HUES48 (cell line): ENCODE measurements at regions not wholly inside any gene's neighbourhood (a gene's known extent, or its start where the extent isn't known, plus 50 kb on each side); places are given as distances from the start of the nearest gene placed in this dataset.

Experiments used
- H3K27ac ChIP-seq: one replicate; pipeline ENCODE4 v1.7.0; 2013; ENCODE audit warnings: low read depth, low read length, inconsistent platforms
- H3K27me3 ChIP-seq: 2 replicates; pipeline ENCODE4 v1.6.1; 2013; ENCODE audit warnings: mild to moderate bottlenecking, low read length; ENCODE audit not compliant: control insufficient read depth, insufficient read depth
- H3K36me3 ChIP-seq: 2 replicates; pipeline ENCODE4 v1.6.1; 2013; ENCODE audit warnings: low read length; ENCODE audit not compliant: control insufficient read depth, insufficient read depth
- H3K4me1 ChIP-seq: 2 replicates; pipeline ENCODE4 v1.6.1; 2013; ENCODE audit warnings: mild to moderate bottlenecking, low read length; ENCODE audit not compliant: control insufficient read depth, insufficient read depth
- H3K4me3 ChIP-seq: 2 replicates; pipeline ENCODE4 v1.5.1; 2013; ENCODE audit warnings: mild to moderate bottlenecking, low read depth, low read length
- H3K9ac ChIP-seq: 2 replicates; pipeline ENCODE4 v1.6.1; 2013; ENCODE audit warnings: mild to moderate bottlenecking, low read depth, low read length, moderate library complexity
- H3K9me3 ChIP-seq: 2 replicates; pipeline ENCODE4 v1.6.1; 2013; ENCODE audit warnings: low read length; ENCODE audit not compliant: control insufficient read depth, insufficient read depth

- Histone ChIP-seq H3K27ac (no peak overlapping the region), H3K4me3 (no peak overlapping the region), H3K9ac (no peak overlapping the region), H3K36me3 (no peaks in the 10 kb centered on the region), H3K27me3 (no peaks in the 10 kb centered on the region), H3K9me3 (no peaks in the 10 kb centered on the region), H3K4me1 (no peaks in the 10 kb centered on the region)
These were observed 102.0 kb upstream of the LEF1 start for GRCh38 chr4:108270466-108271450.

- Histone ChIP-seq H3K36me3 (no peaks in the 10 kb centered on the region), H3K9ac (no peak overlapping the region), H3K4me1 (no peaks in the 10 kb centered on the region), H3K27me3 (no peaks in the 10 kb centered on the region), H3K4me3 (no peak overlapping the region), H3K9me3 (no peaks in the 10 kb centered on the region), H3K27ac (no peak overlapping the region)
These were observed 96.0 kb upstream of the LEF1 start for GRCh38 chr4:108264693-108265092.

- H3K4me3 ChIP-seq = no peak overlapping the region
- H3K4me1 ChIP-seq = no peaks in the 10 kb centered on the region
- no peaks in the 10 kb centered on the region for H3K9me3 ChIP-seq
- no peak overlapping the region for H3K27ac ChIP-seq
- no peak overlapping the region for H3K9ac ChIP-seq
- H3K27me3 ChIP-seq = no peaks in the 10 kb centered on the region
- H3K36me3 ChIP-seq = no peaks in the 10 kb centered on the region
These were observed 94.3 kb upstream of the LEF1 start for GRCh38 chr4:108263057-108263456.

- no peak overlapping the region for H3K4me3 ChIP-seq
- no peaks in the 10 kb centered on the region for H3K4me1 ChIP-seq
- H3K27ac ChIP-seq = no peak overlapping the region
- no peaks in the 10 kb centered on the region for H3K9me3 ChIP-seq
- no peaks in the 10 kb centered on the region for H3K27me3 ChIP-seq
- H3K36me3 ChIP-seq = no peaks in the 10 kb centered on the region
- H3K9ac ChIP-seq = no peak overlapping the region
These were observed 92.3 kb upstream of the LEF1 start for GRCh38 chr4:108261026-108261425.

GRCh38 chr4:108256538-108256937, 87.8 kb upstream of the LEF1 start:
- H3K27me3 ChIP-seq = no peaks in the 10 kb centered on the region
- no peak overlapping the region for H3K4me3 ChIP-seq
- no peak overlapping the region for H3K9ac ChIP-seq
- no peak overlapping the region for H3K27ac ChIP-seq
- H3K36me3 ChIP-seq = no peaks in the 10 kb centered on the region
- no peaks in the 10 kb centered on the region for H3K9me3 ChIP-seq
- no peaks in the 10 kb centered on the region for H3K4me1 ChIP-seq

- H3K36me3 ChIP-seq = no peaks in the 10 kb centered on the region
- H3K27me3 ChIP-seq = no peaks in the 10 kb centered on the region
- no peaks in the 10 kb centered on the region for H3K4me1 ChIP-seq
- H3K9ac ChIP-seq = no peak overlapping the region
- H3K9me3 ChIP-seq = no peaks in the 10 kb centered on the region
- H3K27ac ChIP-seq = no peak overlapping the region
- no peak overlapping the region for H3K4me3 ChIP-seq
These were observed 86.5 kb upstream of the LEF1 start for GRCh38 chr4:108255203-108255747.

GRCh38 chr4:108249397-108249796, 80.7 kb upstream of the LEF1 start:
- H3K4me3 ChIP-seq = no peak overlapping the region
- H3K4me1 ChIP-seq = peaks cover 11% of the 10 kb centered on the region
- no peaks in the 10 kb centered on the region for H3K9me3 ChIP-seq
- H3K27me3 ChIP-seq = no peaks in the 10 kb centered on the region
- no peak overlapping the region for H3K27ac ChIP-seq
- no peaks in the 10 kb centered on the region for H3K36me3 ChIP-seq
- no peak overlapping the region for H3K9ac ChIP-seq

- Histone ChIP-seq H3K27me3 (no peaks in the 10 kb centered on the region), H3K4me3 (no peak overlapping the region), H3K27ac (no peak overlapping the region), H3K36me3 (no peaks in the 10 kb centered on the region), H3K4me1 (peaks cover 11% of the 10 kb centered on the region), H3K9ac (no peak overlapping the region), H3K9me3 (no peaks in the 10 kb centered on the region)
These were observed 78.8 kb upstream of the LEF1 start for GRCh38 chr4:108247387-108248049.

- Histone ChIP-seq H3K27me3 (no peaks in the 10 kb centered on the region), H3K36me3 (no peaks in the 10 kb centered on the region), H3K9me3 (no peaks in the 10 kb centered on the region), H3K27ac (no peak overlapping the region), H3K9ac (no peak overlapping the region), H3K4me1 (peaks cover 11% of the 10 kb centered on the region), H3K4me3 (no peak overlapping the region)
These were observed 75.9 kb upstream of the LEF1 start for GRCh38 chr4:108244606-108245005.

GRCh38 chr4:108240366-108240765, 71.6 kb upstream of the LEF1 start:
- H3K4me1 ChIP-seq = no peaks in the 10 kb centered on the region
- H3K9me3 ChIP-seq = no peaks in the 10 kb centered on the region
- H3K9ac ChIP-seq = no peak overlapping the region
- no peak overlapping the region for H3K27ac ChIP-seq
- no peaks in the 10 kb centered on the region for H3K27me3 ChIP-seq
- no peaks in the 10 kb centered on the region for H3K36me3 ChIP-seq
- no peak overlapping the region for H3K4me3 ChIP-seq

- Histone ChIP-seq H3K9ac (no peak overlapping the region), H3K4me3 (no peak overlapping the region), H3K9me3 (no peaks in the 10 kb centered on the region), H3K27me3 (no peaks in the 10 kb centered on the region), H3K36me3 (no peaks in the 10 kb centered on the region), H3K27ac (no peak overlapping the region), H3K4me1 (no peaks in the 10 kb centered on the region)
These were observed 69.0 kb upstream of the LEF1 start for GRCh38 chr4:108237693-108238092.
